ENCODE measurements at regions not wholly inside any gene's neighbourhood (a gene's known extent, or its start where the extent isn't known, plus 50 kb on each side); places are given as distances from the start of the nearest gene placed in this dataset.
A peak's percentile ranks its signal among the peaks of the same experiment; 100 is the strongest.

DNA sequence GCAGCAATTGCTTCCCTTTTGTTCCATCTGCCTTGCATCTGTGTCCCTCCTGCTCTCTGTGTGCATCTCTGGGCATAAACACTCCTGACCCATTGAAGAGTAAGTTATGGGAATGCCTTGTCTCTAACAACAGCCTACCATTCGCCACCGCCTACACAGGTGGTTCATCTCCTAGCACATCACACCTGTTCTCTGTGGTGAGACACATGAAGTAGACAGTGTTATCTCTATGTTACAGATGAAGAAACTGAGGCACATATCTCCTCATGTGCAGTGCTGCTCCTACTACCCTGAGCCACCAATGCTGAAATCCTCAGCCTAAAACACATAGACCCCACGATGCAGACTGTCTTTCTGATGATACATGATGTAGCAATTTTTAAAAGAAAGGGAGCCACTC is 77.6 kb downstream of the PITPNM2 start:
- H3K9me3 ChIP-seq = no peaks in the 10 kb centered on the region
- intact Hi-C loops (cut with DNase I) = no loop called here
- H3K27me3 ChIP-seq = no peaks in the 10 kb centered on the region
- H3K4me1 ChIP-seq = peaks cover 77% of the 10 kb centered on the region
- no peaks in the 10 kb centered on the region for H3K36me3 ChIP-seq
- DNase-seq (ENCODE audit: extremely low spot score in 2 of 2) = no peak
- H3K27ac ChIP-seq = peak overlapping the region; percentile 87
- no peak overlapping the region for H3K4me3 ChIP-seq
- TF ChIP-seq POLR2A (IDR thresholded peaks at IDR 0.05) (no peak), POLR2AphosphoS5 (IDR thresholded peaks at IDR 0.05; ENCODE audit: insufficient read depth in 1 of 2, low read depth in 1 of 2) (no peak)
- TF ChIP-seq, protein P1, sequence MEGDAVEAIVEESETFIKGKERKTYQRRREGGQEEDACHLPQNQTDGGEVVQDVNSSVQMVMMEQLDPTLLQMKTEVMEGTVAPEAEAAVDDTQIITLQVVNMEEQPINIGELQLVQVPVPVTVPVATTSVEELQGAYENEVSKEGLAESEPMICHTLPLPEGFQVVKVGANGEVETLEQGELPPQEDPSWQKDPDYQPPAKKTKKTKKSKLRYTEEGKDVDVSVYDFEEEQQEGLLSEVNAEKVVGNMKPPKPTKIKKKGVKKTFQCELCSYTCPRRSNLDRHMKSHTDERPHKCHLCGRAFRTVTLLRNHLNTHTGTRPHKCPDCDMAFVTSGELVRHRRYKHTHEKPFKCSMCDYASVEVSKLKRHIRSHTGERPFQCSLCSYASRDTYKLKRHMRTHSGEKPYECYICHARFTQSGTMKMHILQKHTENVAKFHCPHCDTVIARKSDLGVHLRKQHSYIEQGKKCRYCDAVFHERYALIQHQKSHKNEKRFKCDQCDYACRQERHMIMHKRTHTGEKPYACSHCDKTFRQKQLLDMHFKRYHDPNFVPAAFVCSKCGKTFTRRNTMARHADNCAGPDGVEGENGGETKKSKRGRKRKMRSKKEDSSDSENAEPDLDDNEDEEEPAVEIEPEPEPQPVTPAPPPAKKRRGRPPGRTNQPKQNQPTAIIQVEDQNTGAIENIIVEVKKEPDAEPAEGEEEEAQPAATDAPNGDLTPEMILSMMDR (IDR thresholded peaks at IDR 0.05) = no peak

DNA sequence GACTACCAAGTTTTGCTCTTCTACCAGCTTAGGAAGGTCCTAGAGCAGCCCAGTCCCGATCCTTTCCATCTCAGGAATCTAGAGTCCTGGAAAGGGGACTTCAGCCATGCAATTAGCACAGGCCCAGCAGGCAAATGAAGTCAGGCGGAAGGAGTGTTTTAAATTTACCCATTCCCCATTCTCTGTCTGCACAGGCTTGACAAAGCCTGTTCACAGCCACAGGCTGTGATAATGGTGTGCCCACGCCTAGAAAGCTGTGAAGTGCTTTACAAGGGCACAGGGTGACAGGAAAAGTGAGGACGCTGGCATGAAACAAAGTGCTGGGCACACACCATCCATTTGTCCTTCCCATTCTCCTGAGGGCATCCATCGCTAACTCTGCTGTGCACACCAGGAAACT is 79.0 kb downstream of the PITPNM2 start:
- TF ChIP-seq POLR2A (IDR thresholded peaks at IDR 0.05) (no peak), POLR2AphosphoS5 (IDR thresholded peaks at IDR 0.05; ENCODE audit: insufficient read depth in 1 of 2, low read depth in 1 of 2) (no peak)
- TF ChIP-seq, protein P1 (IDR thresholded peaks at IDR 0.05) = no peak
- intact Hi-C loops (cut with DNase I) = no loop called here
- H3K4me1 ChIP-seq = peaks cover 64% of the 10 kb centered on the region
- no peak for DNase-seq (ENCODE audit: extremely low spot score in 2 of 2)
- peak overlapping the region; percentile 87 for H3K27ac ChIP-seq
- H3K4me3 ChIP-seq = no peak overlapping the region
- no peaks in the 10 kb centered on the region for H3K27me3 ChIP-seq
- no peaks in the 10 kb centered on the region for H3K36me3 ChIP-seq
- no peaks in the 10 kb centered on the region for H3K9me3 ChIP-seq

DNA sequence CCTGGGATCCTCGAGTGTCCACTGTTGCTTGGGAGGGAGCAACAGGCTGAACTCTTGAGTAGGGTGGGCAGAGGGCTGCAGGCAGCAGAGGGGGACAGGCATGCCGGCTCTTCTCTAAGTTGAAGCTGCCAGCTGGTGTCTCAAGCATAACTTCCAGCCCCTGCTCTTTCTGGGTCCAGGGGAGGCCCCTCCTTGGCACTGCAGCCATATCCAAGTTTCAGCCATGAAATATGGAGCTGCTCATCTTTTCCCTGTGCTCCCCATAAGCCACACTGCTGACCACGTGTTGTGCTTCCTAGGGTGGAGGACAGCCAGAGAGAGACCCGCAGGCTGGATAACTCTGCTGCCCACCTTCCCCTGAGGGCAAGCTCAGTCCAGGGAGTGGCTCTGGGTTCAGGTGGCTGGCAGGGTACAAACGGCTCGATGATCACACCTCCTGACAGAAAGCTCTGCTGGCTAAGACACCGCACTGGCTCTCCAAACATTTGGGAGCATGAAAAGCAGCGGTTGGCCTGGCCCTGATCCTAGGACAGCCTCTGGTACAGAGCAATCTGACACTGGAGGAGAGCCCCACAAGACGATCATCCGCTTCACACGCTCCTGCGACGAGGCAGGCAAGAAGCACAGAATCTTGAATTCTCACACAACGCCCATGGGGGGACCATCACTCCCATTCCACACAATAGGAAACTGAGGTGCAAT is 79.6 kb downstream of the PITPNM2 start:
- Histone ChIP-seq H3K4me3 (no peak overlapping the region), H3K9me3 (no peaks in the 10 kb centered on the region), H3K4me1 (peaks cover 63% of the 10 kb centered on the region), H3K27ac (peak overlapping the region; percentile 87), H3K27me3 (no peaks in the 10 kb centered on the region), H3K36me3 (no peaks in the 10 kb centered on the region)
- intact Hi-C loops (cut with DNase I) = no loop called here
- DNase-seq (ENCODE audit: extremely low spot score in 2 of 2) = no peak
- TF ChIP-seq, protein P1 (IDR thresholded peaks at IDR 0.05) = no peak
- TF ChIP-seq POLR2AphosphoS5 (IDR thresholded peaks at IDR 0.05; ENCODE audit: insufficient read depth in 1 of 2, low read depth in 1 of 2) = peak; percentile 26 to 57

DNA sequence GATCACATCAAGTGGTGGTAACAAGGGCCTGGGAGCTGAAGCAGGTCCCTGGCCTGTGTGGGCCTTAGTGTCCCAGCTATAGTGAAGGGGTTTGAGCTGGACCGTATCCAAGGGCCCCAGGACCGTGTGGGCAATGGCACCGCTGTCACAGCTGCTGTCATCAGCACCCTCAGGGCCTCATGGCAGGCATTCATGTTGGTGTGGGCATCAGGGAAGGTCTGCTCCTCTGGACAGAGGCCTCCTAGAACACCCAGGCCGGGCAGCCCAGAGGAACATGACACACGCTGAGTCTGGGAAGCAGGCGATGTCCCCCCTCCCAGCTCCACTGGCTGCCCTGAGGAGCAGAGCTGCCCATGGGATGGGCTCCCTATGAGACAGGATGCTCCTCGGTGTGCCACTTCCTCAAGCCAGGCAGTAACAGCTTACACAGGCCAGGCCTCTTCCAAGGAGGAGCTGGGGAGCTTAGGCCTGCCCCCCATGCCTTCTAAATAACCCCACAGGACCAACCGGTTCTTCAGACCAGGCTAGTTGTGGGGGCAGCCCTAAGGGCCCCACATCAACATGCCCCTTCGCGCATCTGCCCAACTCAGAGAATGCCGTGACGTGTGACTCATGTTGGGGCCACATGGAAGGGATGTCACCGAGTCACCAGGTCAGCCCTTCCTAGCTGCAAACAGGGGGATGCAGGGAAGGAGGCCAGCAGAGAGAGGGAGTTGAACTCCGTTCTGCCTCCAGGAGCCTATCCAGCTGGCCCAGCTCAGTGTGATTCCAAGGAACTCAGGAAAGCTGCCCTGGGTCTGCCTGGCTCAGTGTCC is 80.4 kb downstream of the PITPNM2 start:
- TF ChIP-seq POLR2A (IDR thresholded peaks at IDR 0.05) = no peak
- TF ChIP-seq POLR2AphosphoS5 (IDR thresholded peaks at IDR 0.05; ENCODE audit: insufficient read depth in 1 of 2, low read depth in 1 of 2) = no peak
- TF ChIP-seq, protein P1 (IDR thresholded peaks at IDR 0.05) = no peak
- no peaks in the 10 kb centered on the region for H3K9me3 ChIP-seq
- no peak for DNase-seq (ENCODE audit: extremely low spot score in 2 of 2)
- no peak overlapping the region for H3K4me3 ChIP-seq
- peak overlapping the region; percentile 87 for H3K27ac ChIP-seq
- no peaks in the 10 kb centered on the region for H3K27me3 ChIP-seq
- peaks cover 63% of the 10 kb centered on the region for H3K4me1 ChIP-seq
- no peaks in the 10 kb centered on the region for H3K36me3 ChIP-seq
- intact Hi-C loops (cut with DNase I) = no loop called here

Data from vagina (tissue), 2 donors.